HUDEP-2 (cell line): ENCODE measurements at regions not wholly inside any gene's neighbourhood (a gene's known extent, or its start where the extent isn't known, plus 50 kb on each side); places are given as distances from the start of the nearest gene placed in this dataset.
"Not testable (repeated sequence)": the region's sequence is repeated elsewhere in the genome, so short reads cannot be mapped to it uniquely, and the experiment has no call there.

Experiments
- DNase-seq, 76 experiments: peaks; one replicate each; lab custom pipeline; 2025; ENCODE audit not compliant: unreplicated experiment in 76 of 76; lab: John Stamatoyannopoulos, UW

DNA sequence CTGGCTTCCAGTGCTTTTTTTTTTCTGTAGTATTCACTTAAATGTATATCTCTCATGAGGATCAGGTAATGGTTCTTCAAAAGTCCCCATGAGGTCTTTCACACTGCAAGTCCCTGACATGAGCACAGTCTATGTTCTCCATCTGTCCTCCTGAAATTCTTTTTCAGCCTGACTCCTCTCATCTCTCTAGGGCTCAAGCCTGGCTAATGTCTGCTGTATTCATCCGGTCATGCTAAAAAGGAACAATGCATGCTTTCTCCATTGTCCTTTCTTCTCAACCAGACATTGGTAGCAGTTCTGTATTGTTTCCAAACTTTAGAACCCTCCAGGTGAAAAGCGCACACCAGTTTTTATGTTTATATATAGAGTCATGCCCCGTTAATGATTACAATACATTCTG is 368.3 kb upstream of the OLFM3 start:
- DNase-seq, result no peak

GRCh38 chr1:102336602-102337001 is 339.9 kb upstream of the OLFM3 start:
- no peak for DNase-seq

DNA sequence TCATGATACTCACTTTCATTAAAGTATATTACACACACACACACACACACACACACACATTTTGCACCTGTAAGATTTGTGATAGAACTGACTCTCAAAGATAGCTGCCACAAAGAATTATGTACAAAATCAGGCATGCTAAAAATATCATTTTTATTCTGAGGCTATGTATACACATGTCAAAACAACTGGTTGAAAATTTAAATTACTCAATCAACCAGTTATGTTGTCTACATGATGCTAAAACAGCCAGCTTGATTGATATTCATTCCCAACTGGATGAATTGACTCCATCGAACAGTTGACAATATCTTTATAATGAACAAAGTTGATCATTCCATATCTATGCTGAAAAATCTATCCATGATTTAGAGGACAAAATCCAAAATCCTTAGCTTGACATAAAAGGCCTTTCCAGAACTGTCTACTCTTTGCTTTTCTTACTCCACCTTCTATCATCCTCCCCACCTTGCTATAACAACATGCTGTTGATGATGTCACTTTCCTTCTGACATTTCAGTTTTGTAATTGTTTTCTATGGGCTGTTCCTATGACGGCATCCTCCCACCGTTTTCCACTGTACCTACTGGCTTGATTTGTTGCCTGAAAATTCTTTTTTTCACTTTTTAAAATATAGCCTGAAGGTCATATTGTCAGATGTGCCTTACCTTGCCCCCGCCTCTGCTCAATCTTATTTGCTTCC is 321.5 kb upstream of the OLFM3 start:
- no peak for DNase-seq

DNA sequence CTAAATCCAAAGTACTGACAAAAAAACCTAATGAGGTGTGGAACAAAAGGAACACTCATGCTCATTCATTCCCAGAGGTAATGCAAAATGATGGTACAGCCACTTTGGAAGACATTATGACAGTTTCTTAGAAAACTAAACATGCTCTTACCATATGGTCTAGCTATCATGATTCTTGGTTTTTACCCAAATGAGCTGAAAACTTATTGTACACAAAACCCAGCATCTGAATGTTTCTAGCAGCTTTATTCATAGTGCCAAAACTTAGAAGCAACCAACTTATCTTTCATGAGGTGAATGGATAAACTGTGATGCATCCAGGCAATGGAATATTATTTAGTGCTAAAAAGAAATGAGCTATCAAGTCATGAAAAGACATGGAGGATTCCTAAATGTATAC is 318.4 kb upstream of the OLFM3 start:
- no peak for DNase-seq

DNA sequence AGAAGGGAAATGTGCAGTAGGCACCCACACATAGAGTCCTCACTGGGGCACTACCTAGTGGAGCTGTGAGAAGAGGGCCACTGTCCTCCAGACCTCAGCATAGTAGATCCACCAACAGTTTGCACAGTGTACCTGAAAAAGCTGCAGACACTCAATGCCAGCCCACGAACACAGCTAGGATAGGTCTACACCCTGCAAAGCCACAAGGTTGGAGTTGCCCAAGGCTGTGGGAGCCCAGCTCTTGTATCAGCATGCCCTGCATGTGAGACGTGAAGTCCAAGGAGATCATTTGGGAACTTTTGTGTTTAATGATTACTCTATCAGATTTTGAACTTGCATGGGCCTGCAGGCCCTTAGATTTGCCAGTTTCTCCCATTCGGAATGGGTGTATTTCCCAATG is 299.4 kb upstream of the OLFM3 start:
- no peak for DNase-seq

GRCh38 chr1:102282955-102283354 is 286.2 kb upstream of the OLFM3 start:
- DNase-seq, result no peak

DNA sequence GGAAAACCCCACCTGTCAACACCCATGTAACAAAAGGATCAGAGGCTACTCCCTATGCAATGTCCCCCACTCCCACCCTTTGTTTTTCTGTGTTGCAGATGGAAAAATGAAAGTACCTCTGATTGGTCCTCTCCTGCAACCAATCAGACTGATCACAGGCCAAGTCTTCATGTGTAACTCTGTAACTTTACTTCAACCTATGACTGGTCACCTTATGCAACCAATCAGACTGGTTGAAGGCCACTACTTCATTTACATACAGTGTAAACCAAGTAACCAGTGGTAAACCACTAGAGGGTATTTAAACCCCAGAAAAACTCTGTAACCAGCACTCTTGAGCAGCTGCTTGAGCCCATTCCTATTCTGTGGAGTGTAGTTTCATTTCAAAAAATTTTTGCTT is 266.3 kb upstream of the OLFM3 start:
- DNase-seq, result no peak

DNA sequence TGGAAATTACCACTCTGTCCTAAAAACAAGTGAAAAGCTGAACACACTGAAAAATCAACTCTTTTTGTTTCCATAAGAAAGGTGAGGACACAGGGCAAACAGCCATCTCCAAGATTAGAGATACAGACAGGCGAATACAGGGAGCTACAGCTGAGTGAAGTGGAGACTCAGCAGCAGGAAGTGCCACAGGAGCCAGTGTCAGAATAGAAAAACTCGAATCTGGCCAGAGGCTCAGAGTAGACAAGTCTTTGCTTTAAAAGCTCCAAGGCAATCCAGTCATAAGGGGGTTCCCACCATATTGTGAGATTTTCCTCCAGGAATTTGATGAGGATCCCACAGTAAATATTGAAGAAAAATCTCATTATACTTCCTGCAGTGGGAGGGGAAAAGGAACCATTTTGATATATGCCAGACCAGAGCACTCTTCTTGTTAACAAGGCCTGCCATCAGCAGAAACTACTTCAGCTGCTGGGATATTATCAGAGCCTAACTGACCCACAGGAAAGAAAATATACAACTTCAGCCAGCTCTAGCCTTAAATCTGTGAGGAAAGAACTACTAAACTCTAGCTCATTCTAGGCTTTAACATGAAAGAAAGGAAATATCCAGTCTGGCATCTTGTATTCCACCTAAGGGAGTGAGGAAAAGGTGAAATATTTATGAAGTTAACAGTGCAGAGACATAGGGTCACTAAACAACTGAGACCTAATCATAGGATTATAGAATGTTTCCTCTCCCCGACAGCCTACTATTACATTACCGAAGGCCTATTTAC is 256.2 kb upstream of the OLFM3 start:
- no peak for DNase-seq

GRCh38 chr1:102241431-102242338 is 245.0 kb upstream of the OLFM3 start:
- DNase-seq, result no peak

DNA sequence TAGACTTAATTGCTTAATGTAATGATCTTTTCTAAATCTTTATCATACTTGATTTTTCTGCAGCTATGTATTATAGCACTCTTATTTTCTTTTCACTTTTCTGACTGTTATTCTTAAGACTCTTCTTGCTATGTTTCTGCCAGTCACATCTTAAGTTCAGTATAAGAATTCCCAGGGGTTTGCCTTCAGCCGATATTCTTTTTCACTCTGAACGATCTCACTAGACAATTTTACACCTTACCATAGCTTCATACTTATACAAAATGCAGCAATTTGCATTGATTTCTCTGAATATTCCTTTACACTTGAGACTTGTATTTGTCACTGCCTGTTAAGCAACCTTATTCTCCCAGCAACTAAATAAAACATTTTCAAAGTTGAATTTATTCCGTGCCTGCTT is 242.5 kb upstream of the OLFM3 start:
- DNase-seq, result no peak

DNA sequence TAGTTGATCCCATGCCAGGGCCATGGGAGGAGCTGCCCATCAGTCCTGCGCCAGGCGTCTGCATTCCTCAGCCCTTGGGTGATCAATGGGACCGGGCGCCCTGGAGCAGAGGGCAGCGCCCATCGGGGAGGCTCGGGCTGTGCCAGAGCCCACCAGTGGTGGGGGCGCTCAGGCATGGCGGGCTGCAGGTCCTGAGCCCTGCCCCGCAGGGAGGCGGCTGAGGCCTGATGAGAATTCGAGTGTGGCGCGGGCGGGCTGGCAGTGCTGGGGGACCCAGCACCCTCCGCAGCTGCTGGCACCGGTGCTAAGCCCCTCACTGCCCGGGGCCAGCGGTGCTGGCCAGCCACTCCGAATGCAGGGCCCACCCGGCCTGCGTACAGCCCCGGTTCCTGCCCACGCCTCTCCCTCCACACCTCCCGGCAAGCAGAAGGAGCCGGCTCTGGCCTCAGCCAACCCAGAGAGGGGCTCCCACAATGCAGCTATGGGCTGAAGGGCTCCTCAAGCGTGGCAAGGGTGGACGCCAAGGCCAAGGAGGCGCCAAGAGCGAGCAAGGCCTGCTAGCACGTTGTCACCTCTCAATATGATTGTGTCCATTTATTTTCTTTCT is 238.1 kb upstream of the OLFM3 start:
- no peak for DNase-seq

DNA sequence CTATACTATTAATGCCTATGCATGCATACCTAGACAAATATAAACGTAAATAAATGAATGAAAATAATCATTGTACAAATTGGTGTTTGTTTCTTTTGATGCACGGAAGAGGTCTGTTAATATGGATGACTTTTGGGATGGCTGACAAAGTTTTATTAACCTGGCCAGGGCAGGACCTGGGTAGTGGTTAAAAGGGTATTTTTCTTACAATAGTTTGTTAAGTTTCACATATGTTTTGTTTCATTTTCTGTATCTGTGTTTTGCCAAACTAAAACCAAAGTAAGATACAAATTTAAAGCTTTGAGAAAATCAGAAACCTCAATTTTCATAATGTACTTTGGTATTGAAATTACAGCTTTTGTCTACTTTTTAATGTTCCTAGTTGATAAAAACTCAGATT is 222.7 kb upstream of the OLFM3 start:
- no peak for DNase-seq

DNA sequence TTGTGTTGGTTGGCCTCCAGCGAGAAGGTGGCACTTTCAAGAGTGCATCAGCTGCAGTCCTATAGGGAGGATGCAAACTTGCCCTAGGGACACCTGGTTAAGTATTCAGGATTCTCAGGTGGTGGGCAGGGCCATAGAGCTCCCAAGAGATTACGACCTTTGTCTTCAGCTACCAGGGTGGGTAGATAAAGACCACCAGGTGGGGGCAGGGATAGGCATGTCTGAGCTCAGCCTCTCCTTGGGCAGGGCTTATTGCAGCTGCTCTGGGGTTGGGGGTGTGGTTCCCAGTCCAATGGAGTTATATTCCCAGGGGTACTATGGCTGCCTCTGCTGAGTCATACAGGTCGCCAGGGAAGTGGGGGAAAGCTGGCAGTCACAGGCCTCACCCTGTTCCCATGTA is 214.2 kb upstream of the OLFM3 start:
- DNase-seq, result not testable (repeated sequence)

GRCh38 chr1:102191723-102192122 is 195.0 kb upstream of the OLFM3 start:
- peak in 3 of 76 experiments; percentile 0 to 1 (median 1) for DNase-seq

DNA sequence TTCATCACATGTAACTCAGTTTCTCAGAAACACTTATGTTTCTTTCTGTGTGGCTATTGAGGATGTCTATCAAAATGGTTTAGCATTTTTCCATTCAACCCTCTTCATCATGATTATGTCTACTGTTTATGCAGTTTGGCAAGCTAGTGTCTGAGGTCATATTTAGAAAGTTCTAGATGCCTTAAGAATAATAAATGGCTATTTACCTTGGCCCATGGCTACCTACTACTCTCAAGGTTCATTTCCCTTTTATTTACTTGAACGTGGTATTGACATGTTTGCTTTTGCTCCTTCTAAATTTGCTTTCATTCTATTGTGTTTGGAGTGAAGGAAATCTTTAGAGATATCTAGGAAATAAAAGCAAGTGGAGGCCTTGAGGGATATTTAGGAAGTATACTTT is 193.7 kb upstream of the OLFM3 start:
- DNase-seq, result no peak

- DNase-seq, result no peak
These were observed 189.8 kb upstream of the OLFM3 start for GRCh38 chr1:102186536-102186935.

DNA sequence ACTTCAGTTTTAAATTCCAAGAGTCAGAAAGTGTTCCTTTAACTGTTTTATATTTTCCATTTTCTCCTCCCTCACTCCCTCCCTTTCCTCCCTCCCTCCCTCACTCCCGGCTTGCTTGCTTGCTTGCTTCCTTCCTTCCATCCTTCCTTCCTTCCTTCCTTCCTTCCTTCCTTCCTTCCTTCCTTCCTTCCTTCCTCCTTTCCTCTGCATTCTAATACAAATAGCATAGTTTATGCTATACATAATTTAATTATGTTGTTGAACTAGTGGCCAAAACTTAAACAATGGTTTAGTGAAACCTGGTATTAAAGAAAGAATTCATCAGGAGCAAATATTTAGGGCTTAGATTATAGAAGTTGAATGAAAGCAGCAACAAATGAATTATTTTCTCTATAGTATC is 188.5 kb upstream of the OLFM3 start:
- no peak for DNase-seq

DNA sequence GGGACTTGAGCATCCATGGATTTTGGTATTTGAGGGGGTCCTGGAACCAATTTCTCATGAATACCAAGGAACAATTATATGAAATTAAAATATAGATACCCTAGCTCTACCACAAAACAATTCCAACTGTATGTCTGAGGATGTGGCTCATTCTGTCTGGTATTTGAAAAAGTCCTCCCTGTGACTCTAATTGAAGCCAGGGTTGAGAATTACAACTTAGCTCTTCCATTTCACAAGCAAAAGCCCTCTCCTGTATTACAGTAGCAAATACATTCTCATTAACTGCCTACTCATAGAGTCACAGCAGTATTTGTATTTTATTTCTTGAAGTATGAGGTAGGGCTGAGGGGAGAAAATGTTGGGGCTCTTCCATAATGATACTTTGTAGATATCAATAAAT is 187.8 kb upstream of the OLFM3 start:
- no peak for DNase-seq

DNA sequence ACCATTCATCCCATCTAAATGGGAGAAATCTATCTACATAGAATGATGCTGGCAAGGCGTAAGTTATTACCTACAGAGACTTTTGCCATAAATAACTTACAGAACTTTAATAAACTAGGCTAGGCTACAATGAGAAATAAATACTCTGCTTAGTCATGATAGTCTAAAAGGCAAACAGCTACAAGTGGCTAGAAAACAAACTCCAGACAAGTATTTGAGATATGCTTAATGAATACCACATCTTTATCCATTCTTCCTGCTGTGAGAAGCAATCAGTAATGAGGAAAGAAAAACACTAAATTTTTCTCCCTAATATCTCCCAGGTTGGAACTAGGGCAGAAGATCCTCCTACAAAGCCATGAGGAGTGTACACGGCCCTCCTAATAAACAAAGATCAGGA is 187.0 kb upstream of the OLFM3 start:
- DNase-seq, result no peak

DNA sequence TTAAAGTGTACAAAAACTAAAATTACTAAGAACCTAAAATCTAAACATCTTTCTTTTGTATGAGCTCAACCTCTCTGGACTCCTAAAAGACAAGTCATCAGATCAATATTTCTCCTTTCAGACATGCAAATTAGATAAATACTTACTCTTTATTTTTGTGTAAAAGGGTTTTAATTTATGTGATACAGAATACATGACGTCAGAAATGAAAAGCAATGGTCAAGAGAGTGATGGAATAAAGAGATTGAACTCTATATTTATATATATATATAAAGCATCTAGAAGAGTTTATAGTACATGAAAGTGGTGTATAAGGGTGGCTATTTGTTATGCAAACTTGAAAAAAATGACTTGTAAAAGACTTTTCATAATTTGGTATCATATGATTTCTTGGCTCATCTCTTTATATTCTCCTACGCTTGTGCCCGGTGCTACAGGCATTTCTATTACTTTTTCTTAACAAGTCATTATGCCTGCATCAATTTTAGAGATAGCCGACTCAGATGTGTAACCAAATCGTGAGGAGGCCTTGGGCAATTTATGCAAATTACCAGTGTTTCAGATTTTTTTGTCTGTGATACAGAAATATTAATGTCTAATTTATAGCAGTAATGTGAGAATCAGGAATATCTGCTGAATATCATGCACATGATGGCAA is 186.0 kb upstream of the OLFM3 start:
- DNase-seq, result no peak
